ENCODE measurements at regions not wholly inside any gene's neighbourhood (a gene's known extent, or its start where the extent isn't known, plus 50 kb on each side); places are given as distances from the start of the nearest gene placed in this dataset.

DNA sequence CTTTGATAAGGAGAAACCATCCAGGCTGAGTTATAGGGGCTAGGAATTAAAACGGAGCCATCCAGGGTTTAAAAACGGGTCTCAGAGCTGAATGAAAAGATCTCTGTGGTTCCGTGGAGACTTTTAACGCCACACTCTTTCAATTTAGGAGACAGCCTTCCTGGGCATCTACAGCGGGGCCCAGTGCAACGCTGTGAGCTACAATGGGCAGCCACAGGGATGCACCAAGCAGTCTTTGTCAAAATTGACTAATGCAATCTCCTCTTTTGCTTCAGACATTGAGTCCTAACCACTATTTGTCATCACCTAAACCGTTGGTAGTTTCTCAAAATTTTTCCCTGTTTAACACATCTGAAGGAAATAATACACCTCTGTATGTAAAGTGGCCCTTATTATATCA, 96.6 kb upstream of the ABCA1 start:
- no peaks in the 10 kb centered on the region for H3F3A ChIP-seq (ENCODE audit: insufficient read depth, low read length, poor library complexity, severe bottlenecking)

GRCh38 chr9:105026451-105026850, 98.5 kb upstream of the ABCA1 start:
- Histone ChIP-seq H3K27me3 (ENCODE audit: insufficient read depth, low read depth, low read length) (no peaks in the 10 kb centered on the region), H2AFZ (ENCODE audit: low read depth, low read length) (no peak overlapping the region), H3K9me2 (ENCODE audit: insufficient read depth, low read length) (no peaks in the 10 kb centered on the region), H4K20me1 (ENCODE audit: insufficient read depth) (no peaks in the 10 kb centered on the region), H3F3A (ENCODE audit: insufficient read depth, low read length, poor library complexity, severe bottlenecking) (no peaks in the 10 kb centered on the region), H3K79me2 (replicated peaks; ENCODE audit: insufficient read depth, low read length) (no peaks in the 10 kb centered on the region), H3K9ac (ENCODE audit: low read length) (no peak overlapping the region), H3K27ac (ENCODE audit: low read length) (no peak overlapping the region), H3K4me3 (ENCODE audit: low read length) (no peak overlapping the region), H3K4me2 (ENCODE audit: low read length) (no peak overlapping the region), H3K36me3 (ENCODE audit: insufficient read depth, low read length) (no peaks in the 10 kb centered on the region), H3K9me3 (ENCODE audit: low read length) (no peaks in the 10 kb centered on the region)
- TF ChIP-seq, protein P1, sequence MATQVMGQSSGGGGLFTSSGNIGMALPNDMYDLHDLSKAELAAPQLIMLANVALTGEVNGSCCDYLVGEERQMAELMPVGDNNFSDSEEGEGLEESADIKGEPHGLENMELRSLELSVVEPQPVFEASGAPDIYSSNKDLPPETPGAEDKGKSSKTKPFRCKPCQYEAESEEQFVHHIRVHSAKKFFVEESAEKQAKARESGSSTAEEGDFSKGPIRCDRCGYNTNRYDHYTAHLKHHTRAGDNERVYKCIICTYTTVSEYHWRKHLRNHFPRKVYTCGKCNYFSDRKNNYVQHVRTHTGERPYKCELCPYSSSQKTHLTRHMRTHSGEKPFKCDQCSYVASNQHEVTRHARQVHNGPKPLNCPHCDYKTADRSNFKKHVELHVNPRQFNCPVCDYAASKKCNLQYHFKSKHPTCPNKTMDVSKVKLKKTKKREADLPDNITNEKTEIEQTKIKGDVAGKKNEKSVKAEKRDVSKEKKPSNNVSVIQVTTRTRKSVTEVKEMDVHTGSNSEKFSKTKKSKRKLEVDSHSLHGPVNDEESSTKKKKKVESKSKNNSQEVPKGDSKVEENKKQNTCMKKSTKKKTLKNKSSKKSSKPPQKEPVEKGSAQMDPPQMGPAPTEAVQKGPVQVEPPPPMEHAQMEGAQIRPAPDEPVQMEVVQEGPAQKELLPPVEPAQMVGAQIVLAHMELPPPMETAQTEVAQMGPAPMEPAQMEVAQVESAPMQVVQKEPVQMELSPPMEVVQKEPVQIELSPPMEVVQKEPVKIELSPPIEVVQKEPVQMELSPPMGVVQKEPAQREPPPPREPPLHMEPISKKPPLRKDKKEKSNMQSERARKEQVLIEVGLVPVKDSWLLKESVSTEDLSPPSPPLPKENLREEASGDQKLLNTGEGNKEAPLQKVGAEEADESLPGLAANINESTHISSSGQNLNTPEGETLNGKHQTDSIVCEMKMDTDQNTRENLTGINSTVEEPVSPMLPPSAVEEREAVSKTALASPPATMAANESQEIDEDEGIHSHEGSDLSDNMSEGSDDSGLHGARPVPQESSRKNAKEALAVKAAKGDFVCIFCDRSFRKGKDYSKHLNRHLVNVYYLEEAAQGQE (IDR thresholded peaks at IDR 0.05; ENCODE audit: borderline replicate concordance), result no peak
- TF ChIP-seq MXI1 (conservative IDR thresholded peaks at IDR 0.05; ENCODE audit: poor library complexity, severe bottlenecking) (no peak), POLR2AphosphoS5 (IDR thresholded peaks at IDR 0.05) (no peak), RAD21 (conservative IDR thresholded peaks at IDR 0.05) (no peak), EP300 (conservative IDR thresholded peaks at IDR 0.05; ENCODE audit: poor library complexity, severe bottlenecking) (no peak), SMC3 (conservative IDR thresholded peaks at IDR 0.05; ENCODE audit: poor library complexity) (no peak), EZH2 (IDR thresholded peaks at IDR 0.05; ENCODE audit: borderline replicate concordance, insufficient read depth, low read length, poor library complexity, severe bottlenecking) (no peak), TAF1 (IDR thresholded peaks at IDR 0.05; ENCODE audit: low read depth) (no peak), CTCF (IDR thresholded peaks at IDR 0.05; ENCODE audit: poor library complexity, severe bottlenecking) (no peak)

More for the DNA sequence above, 96.6 kb upstream of the ABCA1 start:
- Histone ChIP-seq H3K9me3 (ENCODE audit: low read length) (no peaks in the 10 kb centered on the region), H3K9ac (ENCODE audit: low read length) (no peak overlapping the region), H3K27ac (ENCODE audit: low read length) (no peak overlapping the region), H3K27me3 (ENCODE audit: insufficient read depth, low read depth, low read length) (no peaks in the 10 kb centered on the region), H3K79me2 (replicated peaks; ENCODE audit: insufficient read depth, low read length) (no peaks in the 10 kb centered on the region), H2AFZ (ENCODE audit: low read depth, low read length) (no peak overlapping the region), H3K36me3 (ENCODE audit: insufficient read depth, low read length) (no peaks in the 10 kb centered on the region), H3K9me2 (ENCODE audit: insufficient read depth, low read length) (no peaks in the 10 kb centered on the region), H3K4me3 (ENCODE audit: low read length) (no peak overlapping the region), H4K20me1 (ENCODE audit: insufficient read depth) (no peaks in the 10 kb centered on the region), H3K4me2 (ENCODE audit: low read length) (no peak overlapping the region)
- no peak for TF ChIP-seq EZH2 (IDR thresholded peaks at IDR 0.05; ENCODE audit: borderline replicate concordance, insufficient read depth, low read length, poor library complexity, severe bottlenecking)
- no peak for TF ChIP-seq POLR2AphosphoS5 (IDR thresholded peaks at IDR 0.05)
- no peak for TF ChIP-seq EP300 (conservative IDR thresholded peaks at IDR 0.05; ENCODE audit: poor library complexity, severe bottlenecking)
- no peak for TF ChIP-seq MXI1 (conservative IDR thresholded peaks at IDR 0.05; ENCODE audit: poor library complexity, severe bottlenecking)
- TF ChIP-seq CTCF (IDR thresholded peaks at IDR 0.05; ENCODE audit: poor library complexity, severe bottlenecking), result no peak
- no peak for TF ChIP-seq RAD21 (conservative IDR thresholded peaks at IDR 0.05)
- no peak for TF ChIP-seq SMC3 (conservative IDR thresholded peaks at IDR 0.05; ENCODE audit: poor library complexity)
